DOHH2 (cell line): ENCODE measurements at regions not wholly inside any gene's neighbourhood (a gene's known extent, or its start where the extent isn't known, plus 50 kb on each side); places are given as distances from the start of the nearest gene placed in this dataset.

Source experiments
- H3F3A ChIP-seq: fragments of 200-600 bp; sonication (generic), shearing (Covaris generic); 2 replicates; pipeline ENCODE4 v1.6.0; 2016; ENCODE audit warnings: antibody characterized with exemption, mild to moderate bottlenecking; ENCODE audit not compliant: control insufficient read depth, insufficient read depth
- H3K27ac ChIP-seq: fragments of 200-600 bp; sonication (generic); 2 replicates; pipeline ENCODE4 v1.5.1; 2014; ENCODE audit warnings: low read depth, mild to moderate bottlenecking, low read length, moderate library complexity
- H3K27me3 ChIP-seq: fragments of 200-600 bp; sonication (generic); 2 replicates; pipeline ENCODE4 v1.6.1; 2014; ENCODE audit warnings: mild to moderate bottlenecking, low read length, mixed read lengths; ENCODE audit not compliant: control insufficient read depth
- H3K36me3 ChIP-seq: fragments of 200-600 bp; sonication (generic); 2 replicates; pipeline ENCODE4 v1.6.1; 2014; ENCODE audit warnings: mild to moderate bottlenecking, low read length, moderate library complexity, mixed read lengths; ENCODE audit not compliant: control insufficient read depth
- H3K4me1 ChIP-seq: fragments of 200-600 bp; sonication (generic); 2 replicates; pipeline ENCODE4 v1.6.1; 2014; ENCODE audit warnings: mild to moderate bottlenecking, low read length, mixed read lengths; ENCODE audit not compliant: control insufficient read depth
- H3K4me2 ChIP-seq: fragments of 200-600 bp; sonication (generic); 2 replicates; pipeline ENCODE4 v1.6.0; 2014; ENCODE audit warnings: mild to moderate bottlenecking, low read length, moderate library complexity
- H3K4me3 ChIP-seq: fragments of 200-600 bp; sonication (generic); 2 replicates; pipeline ENCODE4 v1.5.1; 2014; ENCODE audit warnings: mild to moderate bottlenecking, low read length, mixed read lengths
- H3K79me2 ChIP-seq: fragments of 200-600 bp; sonication (generic); 2 replicates; pipeline ENCODE4 v1.6.1; 2014; ENCODE audit warnings: mild to moderate bottlenecking, low read length, mixed read lengths; ENCODE audit not compliant: control insufficient read depth
- H3K9me2 ChIP-seq: fragments of 200-600 bp; sonication (generic); replicated peaks from 2 replicates; pipeline ENCODE4 v1.6.1; 2014; ENCODE audit warnings: mild to moderate bottlenecking, low read length, mixed read lengths; ENCODE audit not compliant: control insufficient read depth
- H3K9me3 ChIP-seq: fragments of 200-600 bp; sonication (generic); 2 replicates; pipeline ENCODE4 v1.6.1; 2014; ENCODE audit warnings: antibody characterized with exemption, low read length, mixed read lengths; ENCODE audit not compliant: control insufficient read depth, insufficient read depth
- H4K20me1 ChIP-seq: fragments of 200-600 bp; sonication (generic); 2 replicates; pipeline ENCODE4 v1.6.0; 2014; ENCODE audit warnings: low read depth, mild to moderate bottlenecking, antibody characterized with exemption, low read length, moderate library complexity; ENCODE audit not compliant: control insufficient read depth, insufficient read depth
- EZH2phosphoT487 ChIP-seq: fragments of 200-600 bp; sonication (generic); IDR thresholded peaks from 2 replicates; pipeline ENCODE4 v1.6.1; 2017; ENCODE audit warnings: borderline replicate concordance, mild to moderate bottlenecking, antibody characterized with exemption, low read length, moderate library complexity, mixed read lengths
- TF ChIP-seq, protein P1 (sequence below): fragments of 200-600 bp; sonication (generic); IDR thresholded peaks from one replicate; pipeline ENCODE4 v1.5.1; 2014; ENCODE audit warnings: antibody characterized with exemption, mild to moderate bottlenecking, low read depth, low read length; ENCODE audit not compliant: poor library complexity, severe bottlenecking

GRCh38 chr2:205860181-205860580 is 177.9 kb downstream of the NRP2 start:
- no peak overlapping the region for H3K4me2 ChIP-seq
- H3K4me3 ChIP-seq: no peak overlapping the region
- TF ChIP-seq, protein P1, sequence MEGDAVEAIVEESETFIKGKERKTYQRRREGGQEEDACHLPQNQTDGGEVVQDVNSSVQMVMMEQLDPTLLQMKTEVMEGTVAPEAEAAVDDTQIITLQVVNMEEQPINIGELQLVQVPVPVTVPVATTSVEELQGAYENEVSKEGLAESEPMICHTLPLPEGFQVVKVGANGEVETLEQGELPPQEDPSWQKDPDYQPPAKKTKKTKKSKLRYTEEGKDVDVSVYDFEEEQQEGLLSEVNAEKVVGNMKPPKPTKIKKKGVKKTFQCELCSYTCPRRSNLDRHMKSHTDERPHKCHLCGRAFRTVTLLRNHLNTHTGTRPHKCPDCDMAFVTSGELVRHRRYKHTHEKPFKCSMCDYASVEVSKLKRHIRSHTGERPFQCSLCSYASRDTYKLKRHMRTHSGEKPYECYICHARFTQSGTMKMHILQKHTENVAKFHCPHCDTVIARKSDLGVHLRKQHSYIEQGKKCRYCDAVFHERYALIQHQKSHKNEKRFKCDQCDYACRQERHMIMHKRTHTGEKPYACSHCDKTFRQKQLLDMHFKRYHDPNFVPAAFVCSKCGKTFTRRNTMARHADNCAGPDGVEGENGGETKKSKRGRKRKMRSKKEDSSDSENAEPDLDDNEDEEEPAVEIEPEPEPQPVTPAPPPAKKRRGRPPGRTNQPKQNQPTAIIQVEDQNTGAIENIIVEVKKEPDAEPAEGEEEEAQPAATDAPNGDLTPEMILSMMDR: no peak
- no peak for TF ChIP-seq EZH2phosphoT487
- H3K79me2 ChIP-seq: no peaks in the 10 kb centered on the region
- no peaks in the 10 kb centered on the region for H3K9me2 ChIP-seq
- H3K27ac ChIP-seq: no peak overlapping the region
- H3K27me3 ChIP-seq: peaks cover 19% of the 10 kb centered on the region
- H3K36me3 ChIP-seq: no peaks in the 10 kb centered on the region
- H3K4me1 ChIP-seq: no peaks in the 10 kb centered on the region; the same call in 1 of the 2 replicates
- H3F3A ChIP-seq: no peaks in the 10 kb centered on the region
- no peaks in the 10 kb centered on the region for H4K20me1 ChIP-seq
- H3K9me3 ChIP-seq: no peaks in the 10 kb centered on the region

DNA sequence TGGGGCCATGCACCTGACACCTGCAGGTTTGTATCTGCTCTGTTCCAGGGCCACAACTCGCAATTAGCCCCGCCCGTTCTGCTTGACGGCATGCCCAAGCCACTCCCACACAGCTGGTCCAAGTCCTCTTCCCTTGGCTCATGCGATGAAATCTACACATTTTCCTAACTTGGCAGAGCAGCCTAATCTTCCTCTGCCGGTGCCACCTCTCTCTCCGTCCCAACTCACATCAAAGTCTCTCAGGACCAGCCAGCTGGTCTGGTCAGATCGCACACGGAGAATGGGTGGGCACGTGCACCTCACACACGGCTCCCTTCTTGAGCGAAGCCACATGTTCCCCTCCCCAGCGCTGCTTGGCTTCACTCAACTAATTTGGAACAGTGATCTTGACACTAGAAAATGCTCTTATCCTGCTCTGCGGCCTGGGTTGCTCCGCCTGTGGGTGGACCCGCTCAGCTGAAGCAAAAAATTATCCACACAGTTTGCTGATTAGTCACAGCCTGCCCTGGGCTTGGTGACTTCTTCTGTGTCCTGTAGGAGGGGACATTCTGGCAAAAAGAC is 176.7 kb downstream of the NRP2 start:
- Histone ChIP-seq H3K4me2 (no peak overlapping the region), H3K27ac (no peak overlapping the region), H3K9me2 (no peaks in the 10 kb centered on the region), H3K36me3 (no peaks in the 10 kb centered on the region), H3K9me3 (no peaks in the 10 kb centered on the region), H3K27me3 (peaks cover 16% of the 10 kb centered on the region), H4K20me1 (no peaks in the 10 kb centered on the region), H3F3A (no peaks in the 10 kb centered on the region), H3K4me1 (no peaks in the 10 kb centered on the region; the same call in 1 of the 2 replicates), H3K4me3 (no peak overlapping the region), H3K79me2 (no peaks in the 10 kb centered on the region)
- TF ChIP-seq, protein P1: no peak
- TF ChIP-seq EZH2phosphoT487: no peak

DNA sequence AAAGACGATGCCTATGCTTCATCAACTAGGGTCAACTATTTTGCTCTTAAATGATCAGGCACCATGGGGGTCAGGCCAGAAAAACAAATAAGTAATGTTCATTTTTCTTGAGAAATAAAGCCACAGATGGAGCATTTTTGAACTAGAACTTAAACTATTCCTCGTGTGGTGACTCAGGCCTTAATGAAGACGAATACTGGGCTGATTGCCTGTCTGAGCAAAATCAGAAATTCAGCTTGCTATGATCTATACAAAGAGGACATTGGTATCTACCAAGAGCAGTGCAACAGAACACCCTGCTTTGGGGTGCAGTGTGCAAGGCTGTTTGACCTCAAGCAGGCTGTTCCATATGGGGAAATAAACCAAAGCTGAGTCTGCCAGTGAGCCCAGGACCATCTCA is 176.0 kb downstream of the NRP2 start:
- Histone ChIP-seq H3K4me2 (no peak overlapping the region), H3K4me3 (no peak overlapping the region), H3K4me1 (no peaks in the 10 kb centered on the region; the same call in 1 of the 2 replicates), H3K27me3 (peaks cover 16% of the 10 kb centered on the region), H3K27ac (no peak overlapping the region), H3K9me2 (no peaks in the 10 kb centered on the region), H3F3A (no peaks in the 10 kb centered on the region), H3K79me2 (no peaks in the 10 kb centered on the region), H3K36me3 (no peaks in the 10 kb centered on the region), H3K9me3 (no peaks in the 10 kb centered on the region), H4K20me1 (no peaks in the 10 kb centered on the region)
- TF ChIP-seq, protein P1: no peak
- no peak for TF ChIP-seq EZH2phosphoT487
